ENCODE measurements at regions not wholly inside any gene's neighbourhood (a gene's known extent, or its start where the extent isn't known, plus 50 kb on each side); places are given as distances from the start of the nearest gene placed in this dataset.

- no peaks in the 10 kb centered on the region for H3K27me3 ChIP-seq
- peaks cover 0 to 4% of the 10 kb centered on the region in 2 donors for H3K9me3 ChIP-seq
- no peak for DNase-seq (ENCODE audit: low spot score)
- no peaks in the 10 kb centered on the region for H3K4me1 ChIP-seq
- no peak overlapping the region for H3K27ac ChIP-seq
- no peak overlapping the region for H3K4me3 ChIP-seq
- no peak for TF ChIP-seq CTCF (IDR thresholded peaks at IDR 0.05)
- H3K36me3 ChIP-seq: no peaks in the 10 kb centered on the region
These were observed 572.1 kb upstream of the SALL1 start for GRCh38 chr16:51723036-51723724.

GRCh38 chr16:51722467-51722866 is 571.4 kb upstream of the SALL1 start:
- Histone ChIP-seq H3K9me3 (peaks cover 0 to 4% of the 10 kb centered on the region in 2 donors), H3K27me3 (no peaks in the 10 kb centered on the region), H3K27ac (no peak overlapping the region), H3K36me3 (no peaks in the 10 kb centered on the region), H3K4me3 (no peak overlapping the region), H3K4me1 (no peaks in the 10 kb centered on the region)
- no peak for DNase-seq (ENCODE audit: low spot score)
- no peak for TF ChIP-seq CTCF (IDR thresholded peaks at IDR 0.05)

GRCh38 chr16:51719376-51719775 is 568.3 kb upstream of the SALL1 start:
- Histone ChIP-seq H3K36me3 (no peaks in the 10 kb centered on the region), H3K4me3 (no peak overlapping the region), H3K27me3 (no peaks in the 10 kb centered on the region), H3K9me3 (peaks cover 0 to 6% of the 10 kb centered on the region in 2 donors), H3K4me1 (no peaks in the 10 kb centered on the region), H3K27ac (no peak overlapping the region)
- TF ChIP-seq CTCF (IDR thresholded peaks at IDR 0.05): no peak
- DNase-seq (ENCODE audit: low spot score): no peak

GRCh38 chr16:51716195-51716594 is 565.1 kb upstream of the SALL1 start:
- DNase-seq (ENCODE audit: low spot score): no peak
- no peaks in the 10 kb centered on the region for H3K27me3 ChIP-seq
- no peak overlapping the region for H3K4me3 ChIP-seq
- no peak overlapping the region for H3K27ac ChIP-seq
- no peaks in the 10 kb centered on the region for H3K4me1 ChIP-seq
- H3K9me3 ChIP-seq: peaks cover 0 to 12% of the 10 kb centered on the region in 2 donors
- no peak for TF ChIP-seq CTCF (IDR thresholded peaks at IDR 0.05)
- H3K36me3 ChIP-seq: no peaks in the 10 kb centered on the region

- no peak for TF ChIP-seq CTCF (IDR thresholded peaks at IDR 0.05)
- Histone ChIP-seq H3K4me1 (no peaks in the 10 kb centered on the region), H3K27me3 (no peaks in the 10 kb centered on the region), H3K27ac (no peak overlapping the region), H3K36me3 (no peaks in the 10 kb centered on the region), H3K9me3 (peaks cover 0 to 12% of the 10 kb centered on the region in 2 donors), H3K4me3 (no peak overlapping the region)
- no peak for DNase-seq (ENCODE audit: low spot score)
These were observed 562.4 kb upstream of the SALL1 start for GRCh38 chr16:51713502-51713901.
